Activated naive CD4-positive, alpha-beta T cell treated with anti-CD3 and anti-CD28 coated beads, Interleukin-2, amount 10 ng/mL, durations not matched to agents 7 days and 5 days (primary cell): ENCODE measurements at regions not wholly inside any gene's neighbourhood (a gene's known extent, or its start where the extent isn't known, plus 50 kb on each side); places are given as distances from the start of the nearest gene placed in this dataset.

Source experiments
- CTCF ChIA-PET: fragments of 350-600 bp; sonication (Branson Sonifier 250); formaldehyde crosslinking; loops from one replicate; lab custom pipeline; 2021; ENCODE audit warnings: antibody characterized with exemption; lab: Charles Lee
- DNase-seq: peaks from one replicate; pipeline ENCODE4 v3.0.0-alpha.2; 2020
- H3K27ac Mint-ChIP-seq: one replicate; pipeline ENCODE4 v1.8.0; 2021; ENCODE audit warnings: mild to moderate bottlenecking, moderate library complexity, mixed read lengths
- H3K27me3 Mint-ChIP-seq: one replicate; pipeline ENCODE4 v1.8.0; 2021; ENCODE audit warnings: mild to moderate bottlenecking, mixed read lengths
- H3K36me3 Mint-ChIP-seq: one replicate; pipeline ENCODE4 v1.8.0; 2021; ENCODE audit warnings: mixed read lengths
- H3K4me1 Mint-ChIP-seq: one replicate; pipeline ENCODE4 v1.8.0; 2021; ENCODE audit warnings: mixed read lengths
- H3K4me3 Mint-ChIP-seq: one replicate; pipeline ENCODE4 v1.8.0; 2021; ENCODE audit warnings: mild to moderate bottlenecking, moderate library complexity, mixed read lengths
- H3K9me3 Mint-ChIP-seq: one replicate; pipeline ENCODE4 v1.8.0; 2021; ENCODE audit warnings: mixed read lengths

GRCh38 chr3:127390365-127391025 is 102.6 kb upstream of the PRR20G start:
- Mint-ChIP-seq H3K27ac (no peak overlapping the region), H3K27me3 (peaks cover 10% of the 10 kb centered on the region)

GRCh38 chr3:127389913-127390312 is 102.1 kb upstream of the PRR20G start:
- H3K4me3 Mint-ChIP-seq, result no peak overlapping the region
- H3K27ac Mint-ChIP-seq, result no peak overlapping the region
- no peaks in the 10 kb centered on the region for H3K36me3 Mint-ChIP-seq
- H3K27me3 Mint-ChIP-seq, result peaks cover 10% of the 10 kb centered on the region
- no peak for DNase-seq
- H3K4me1 Mint-ChIP-seq, result no peaks in the 10 kb centered on the region
- CTCF ChIA-PET, result no interaction called here
- no peaks in the 10 kb centered on the region for H3K9me3 Mint-ChIP-seq

More at GRCh38 chr3:127390365-127391025, 102.6 kb upstream of the PRR20G start:
- CTCF ChIA-PET, result no interaction called here
- H3K36me3 Mint-ChIP-seq, result no peaks in the 10 kb centered on the region
- no peaks in the 10 kb centered on the region for H3K4me1 Mint-ChIP-seq
- no peak for DNase-seq
- no peaks in the 10 kb centered on the region for H3K9me3 Mint-ChIP-seq
- H3K4me3 Mint-ChIP-seq, result no peak overlapping the region

GRCh38 chr3:127389420-127389819 is 101.6 kb upstream of the PRR20G start:
- no peak overlapping the region for H3K4me3 Mint-ChIP-seq
- H3K4me1 Mint-ChIP-seq, result no peaks in the 10 kb centered on the region
- H3K36me3 Mint-ChIP-seq, result no peaks in the 10 kb centered on the region
- H3K27me3 Mint-ChIP-seq, result peaks cover 10% of the 10 kb centered on the region
- H3K9me3 Mint-ChIP-seq, result no peaks in the 10 kb centered on the region
- no peak for DNase-seq
- no peak overlapping the region for H3K27ac Mint-ChIP-seq
- CTCF ChIA-PET, result no interaction called here

GRCh38 chr3:127388427-127388826 is 100.6 kb upstream of the PRR20G start:
- Mint-ChIP-seq H3K4me1 (no peaks in the 10 kb centered on the region), H3K9me3 (no peaks in the 10 kb centered on the region), H3K27ac (no peak overlapping the region), H3K27me3 (peaks cover 8% of the 10 kb centered on the region), H3K4me3 (no peak overlapping the region), H3K36me3 (no peaks in the 10 kb centered on the region)
- CTCF ChIA-PET, result no interaction called here
- DNase-seq, result no peak

- Mint-ChIP-seq H3K27ac (no peak overlapping the region), H3K9me3 (no peaks in the 10 kb centered on the region), H3K4me3 (no peak overlapping the region), H3K27me3 (peaks cover 2% of the 10 kb centered on the region), H3K4me1 (no peaks in the 10 kb centered on the region), H3K36me3 (no peaks in the 10 kb centered on the region)
- no peak for DNase-seq
- CTCF ChIA-PET, result no interaction called here
Measured at GRCh38 chr3:127387556-127388153, 99.8 kb upstream of the PRR20G start.

- no peak overlapping the region for H3K27ac Mint-ChIP-seq
- H3K9me3 Mint-ChIP-seq, result no peaks in the 10 kb centered on the region
- no peaks in the 10 kb centered on the region for H3K36me3 Mint-ChIP-seq
- CTCF ChIA-PET, result no interaction called here
- H3K4me1 Mint-ChIP-seq, result no peaks in the 10 kb centered on the region
- no peak overlapping the region for H3K4me3 Mint-ChIP-seq
- no peaks in the 10 kb centered on the region for H3K27me3 Mint-ChIP-seq
- DNase-seq, result no peak
Measured at GRCh38 chr3:127387119-127387518, 99.3 kb upstream of the PRR20G start.

- Mint-ChIP-seq H3K4me3 (no peak overlapping the region), H3K4me1 (no peaks in the 10 kb centered on the region), H3K36me3 (no peaks in the 10 kb centered on the region), H3K9me3 (no peaks in the 10 kb centered on the region), H3K27me3 (no peaks in the 10 kb centered on the region), H3K27ac (no peak overlapping the region)
- CTCF ChIA-PET, result no interaction called here
- no peak for DNase-seq
Measured at GRCh38 chr3:127386490-127386889, 98.6 kb upstream of the PRR20G start.

GRCh38 chr3:127385540-127385870 is 97.7 kb upstream of the PRR20G start:
- H3K36me3 Mint-ChIP-seq, result no peaks in the 10 kb centered on the region
- CTCF ChIA-PET, result no interaction called here
- H3K4me1 Mint-ChIP-seq, result no peaks in the 10 kb centered on the region
- no peak overlapping the region for H3K4me3 Mint-ChIP-seq
- peaks cover 5% of the 10 kb centered on the region for H3K27me3 Mint-ChIP-seq
- H3K9me3 Mint-ChIP-seq, result no peaks in the 10 kb centered on the region
- no peak for DNase-seq
- no peak overlapping the region for H3K27ac Mint-ChIP-seq

GRCh38 chr3:127384717-127385539 is 97.1 kb upstream of the PRR20G start:
- H3K36me3 Mint-ChIP-seq, result no peaks in the 10 kb centered on the region
- H3K27ac Mint-ChIP-seq, result no peak overlapping the region

GRCh38 chr3:127383656-127384179 is 95.9 kb upstream of the PRR20G start:
- Mint-ChIP-seq H3K4me3 (no peak overlapping the region), H3K27me3 (peaks cover 5% of the 10 kb centered on the region), H3K4me1 (no peaks in the 10 kb centered on the region), H3K27ac (no peak overlapping the region), H3K36me3 (no peaks in the 10 kb centered on the region), H3K9me3 (no peaks in the 10 kb centered on the region)
- CTCF ChIA-PET, result no interaction called here
- no peak for DNase-seq

More at GRCh38 chr3:127384717-127385539, 97.1 kb upstream of the PRR20G start:
- Mint-ChIP-seq H3K4me1 (no peaks in the 10 kb centered on the region), H3K27me3 (peaks cover 5% of the 10 kb centered on the region), H3K4me3 (no peak overlapping the region), H3K9me3 (no peaks in the 10 kb centered on the region)
- CTCF ChIA-PET, result no interaction called here
- no peak for DNase-seq

GRCh38 chr3:127377801-127378655 is 90.2 kb upstream of the PRR20G start:
- H3K4me1 Mint-ChIP-seq, result no peaks in the 10 kb centered on the region
- H3K4me3 Mint-ChIP-seq, result no peak overlapping the region
- H3K36me3 Mint-ChIP-seq, result no peaks in the 10 kb centered on the region
- H3K9me3 Mint-ChIP-seq, result no peaks in the 10 kb centered on the region
- CTCF ChIA-PET, result no interaction called here
- H3K27ac Mint-ChIP-seq, result no peak overlapping the region
- H3K27me3 Mint-ChIP-seq, result peaks cover 5% of the 10 kb centered on the region
- DNase-seq, result no peak

- Mint-ChIP-seq H3K36me3 (no peaks in the 10 kb centered on the region), H3K27ac (no peak overlapping the region), H3K9me3 (no peaks in the 10 kb centered on the region), H3K4me3 (no peak overlapping the region), H3K4me1 (no peaks in the 10 kb centered on the region), H3K27me3 (no peaks in the 10 kb centered on the region)
- no peak for DNase-seq
- CTCF ChIA-PET, result interaction anchor here (0.7 to 3.2 kb wide), 2 partner anchors 172 to 420 kb away, joined by 3 to 17 read pairs; no protein-coding TSS in a partner anchor
Measured at GRCh38 chr3:127375151-127375930, 87.5 kb upstream of the PRR20G start.
